PC-3 (cell line): ENCODE measurements at regions not wholly inside any gene's neighbourhood (a gene's known extent, or its start where the extent isn't known, plus 50 kb on each side); places are given as distances from the start of the nearest gene placed in this dataset.

Experiments
- ATAC-seq: fragments of 200-7000 bp; cut with Tn5 transposase; 2 replicates; pipeline ENCODE4 v1.9.1; 2020; ENCODE audit warnings: mild to moderate bottlenecking, moderate library complexity
- BruUV-seq: library from RNA; stranded (reverse); fragments of 400-500 nt; replicated peaks from 2 replicates; lab custom pipeline; 2021; lab: Mats Ljungman, UMichigan
- CTCF ChIA-PET: fragments of 300-600 bp; sonication (Branson Sonifier 250); formaldehyde crosslinking; loops from one replicate; lab custom pipeline; 2022; ENCODE audit warnings: antibody characterized with exemption; lab: Charles Lee
- POLR2A ChIA-PET: fragments of 300-600 bp; sonication (Branson Sonifier 250); formaldehyde crosslinking; loops from one replicate; lab custom pipeline; 2022; ENCODE audit warnings: antibody characterized with exemption; ENCODE audit not compliant: unreplicated experiment; lab: Charles Lee
- DNase-seq: peaks from one replicate; pipeline ENCODE4 v3.0.0-alpha.2; 2015
- H2AFZ ChIP-seq: fragments of 300-600 bp; sonication (generic); 2 replicates; pipeline ENCODE4 v1.6.0; 2016; ENCODE audit warnings: antibody characterized with exemption, low read length
- H3F3A ChIP-seq: fragments of 300-600 bp; sonication (generic); one replicate; pipeline ENCODE4 v1.6.0; 2017; ENCODE audit warnings: antibody characterized with exemption, low read length, control low read depth, mild to moderate bottlenecking; ENCODE audit not compliant: unreplicated experiment
- H3K27ac ChIP-seq: fragments of 300-600 bp; sonication (generic); 2 replicates; pipeline ENCODE4 v1.5.1; 2016; ENCODE audit warnings: mild to moderate bottlenecking, low read length
- H3K27me3 ChIP-seq: fragments of 300-600 bp; sonication (generic); 2 replicates; pipeline ENCODE4 v1.6.1; 2016; ENCODE audit warnings: low read length, mixed read lengths
- H3K36me3 ChIP-seq: fragments of 300-600 bp; sonication (generic); 2 replicates; pipeline ENCODE4 v1.6.1; 2016; ENCODE audit warnings: low read depth, mixed run types, low read length, mixed read lengths
- H3K4me1 ChIP-seq: fragments of 300-600 bp; sonication (generic); 2 replicates; pipeline ENCODE4 v1.5.1; 2016; ENCODE audit warnings: low read length; ENCODE audit not compliant: insufficient read depth
- H3K4me2 ChIP-seq: fragments of 300-600 bp; sonication (generic); 2 replicates; pipeline ENCODE4 v1.6.0; 2016; ENCODE audit warnings: low read length
- H3K4me3 ChIP-seq: fragments of 300-600 bp; sonication (generic); 2 replicates; pipeline ENCODE4 v1.5.1; 2016; ENCODE audit warnings: mild to moderate bottlenecking, low read length, mixed read lengths
- H3K79me2 ChIP-seq: fragments of 300-600 bp; sonication (generic); 2 replicates; pipeline ENCODE4 v1.6.1; 2017; ENCODE audit warnings: low read length, mixed read lengths
- H3K9ac ChIP-seq: fragments of 300-600 bp; sonication (generic); 2 replicates; pipeline ENCODE4 v1.6.0; 2016; ENCODE audit warnings: mild to moderate bottlenecking, low read length
- H3K9me2 ChIP-seq: fragments of 300-600 bp; sonication (generic); replicated peaks from 2 replicates; pipeline ENCODE4 v1.6.1; 2016; ENCODE audit warnings: mixed run types, low read length, mixed read lengths
- H3K9me3 ChIP-seq: fragments of 300-600 bp; sonication (generic); 2 replicates; pipeline ENCODE4 v1.6.1; 2016; ENCODE audit warnings: low read length, mixed read lengths
- H4K20me1 ChIP-seq: fragments of 300-600 bp; sonication (generic); 2 replicates; pipeline ENCODE4 v1.6.1; 2016; ENCODE audit warnings: low read length, mixed read lengths
- CTCF ChIP-seq: fragments of 300-600 bp; sonication (generic); conservative IDR thresholded peaks from 2 replicates; pipeline ENCODE4 v1.5.1; 2017; ENCODE audit warnings: antibody characterized with exemption, low read depth, mild to moderate bottlenecking, low read length
- EZH2 ChIP-seq: fragments of 300-600 bp; sonication (generic); IDR thresholded peaks from one replicate; pipeline ENCODE4 v1.6.1; 2017; ENCODE audit warnings: antibody characterized with exemption, mild to moderate bottlenecking, low read length; ENCODE audit not compliant: unreplicated experiment
- EZH2phosphoT487 ChIP-seq: fragments of 300-600 bp; sonication (generic); IDR thresholded peaks from 2 replicates; pipeline ENCODE4 v1.6.1; 2018; ENCODE audit warnings: mild to moderate bottlenecking, antibody characterized with exemption, low read length, borderline replicate concordance
- intact Hi-C: fragments of 100-400 bp; cut with micrococcal nuclease; formaldehyde crosslinking; loops from 2 replicates; pipeline ENCODE4 v1.9.0; 2023

- ChIA-PET CTCF (no interaction called here), POLR2A (no interaction called here)
- Histone ChIP-seq H3K36me3 (no peaks in the 10 kb centered on the region), H3K27me3 (peaks cover 9% of the 10 kb centered on the region; the same call in 1 of the 2 replicates), H3K4me1 (no peaks in the 10 kb centered on the region), H3K27ac (no peak overlapping the region), H3F3A (no peaks in the 10 kb centered on the region), H3K9me2 (no peaks in the 10 kb centered on the region), H2AFZ (no peak overlapping the region), H4K20me1 (no peaks in the 10 kb centered on the region), H3K79me2 (no peaks in the 10 kb centered on the region), H3K4me2 (no peak overlapping the region), H3K9me3 (no peaks in the 10 kb centered on the region), H3K9ac (no peak overlapping the region), H3K4me3 (no peak overlapping the region)
- no peak for DNase-seq
- no TSS peak for BruUV-seq
- no peak for ATAC-seq
- intact Hi-C loops: no loop called here
- TF ChIP-seq EZH2phosphoT487 (no peak), CTCF (no peak), EZH2 (no peak)
These were observed 54.9 kb upstream of the NLGN1 start for GRCh38 chr3:173342679-173343078.

- Histone ChIP-seq H3K27me3 (peaks cover 9% of the 10 kb centered on the region; the same call in 1 of the 2 replicates), H3F3A (no peaks in the 10 kb centered on the region), H3K4me3 (no peak overlapping the region), H4K20me1 (no peaks in the 10 kb centered on the region), H3K27ac (no peak overlapping the region), H3K36me3 (no peaks in the 10 kb centered on the region), H3K9me2 (no peaks in the 10 kb centered on the region), H3K4me2 (no peak overlapping the region), H3K79me2 (no peaks in the 10 kb centered on the region), H3K4me1 (no peaks in the 10 kb centered on the region), H2AFZ (no peak overlapping the region), H3K9me3 (no peaks in the 10 kb centered on the region), H3K9ac (no peak overlapping the region)
- POLR2A ChIA-PET: no interaction called here
- CTCF ChIA-PET: no interaction called here
- DNase-seq (no peak), ATAC-seq (no peak)
- no TSS peak for BruUV-seq
- TF ChIP-seq CTCF: no peak
- TF ChIP-seq EZH2: no peak
- TF ChIP-seq EZH2phosphoT487: no peak
- intact Hi-C loops: no loop called here
These were observed 56.9 kb upstream of the NLGN1 start for GRCh38 chr3:173340626-173341025.

- no peak overlapping the region for H3K27ac ChIP-seq
- no peaks in the 10 kb centered on the region for H3K4me1 ChIP-seq
- no peaks in the 10 kb centered on the region for H4K20me1 ChIP-seq
- no peaks in the 10 kb centered on the region for H3K9me2 ChIP-seq
- H3K36me3 ChIP-seq: no peaks in the 10 kb centered on the region
- no peaks in the 10 kb centered on the region for H3K79me2 ChIP-seq
- POLR2A ChIA-PET: no interaction called here
- peaks cover 13% of the 10 kb centered on the region; the same call in 1 of the 2 replicates for H3K27me3 ChIP-seq
- no peaks in the 10 kb centered on the region for H3F3A ChIP-seq
- intact Hi-C loops: no loop called here
- ATAC-seq: no peak
- no peak overlapping the region for H2AFZ ChIP-seq
- no peak overlapping the region for H3K4me2 ChIP-seq
- no peak overlapping the region for H3K9ac ChIP-seq
- TF ChIP-seq EZH2phosphoT487 (no peak), EZH2 (no peak), CTCF (no peak)
- H3K9me3 ChIP-seq: no peaks in the 10 kb centered on the region
- DNase-seq: no peak
- no TSS peak for BruUV-seq
- CTCF ChIA-PET: no interaction called here
- no peak overlapping the region for H3K4me3 ChIP-seq
These were observed 61.3 kb upstream of the NLGN1 start for GRCh38 chr3:173336261-173336660.
